Fibroblast of the aortic adventitia (primary cell): ENCODE measurements at regions not wholly inside any gene's neighbourhood (a gene's known extent, or its start where the extent isn't known, plus 50 kb on each side); places are given as distances from the start of the nearest gene placed in this dataset.

Experiments
- DNase-seq: peaks from one replicate; pipeline ENCODE4 v3.0.0-alpha.2; 2010; ENCODE audit warnings: low read depth
- H3K4me3 ChIP-seq: 2 replicates; pipeline ENCODE4 v1.5.1; 2011; ENCODE audit warnings: low read depth, mild to moderate bottlenecking, control low read depth, low read length, moderate library complexity
- CTCF ChIP-seq: IDR thresholded peaks from 2 replicates; pipeline ENCODE4 v1.5.1; 2011; ENCODE audit warnings: mild to moderate bottlenecking, low read length, control low read depth, inconsistent platforms; ENCODE audit not compliant: insufficient read depth

- DNase-seq, result no peak
- TF ChIP-seq CTCF, result no peak
- no peak overlapping the region for H3K4me3 ChIP-seq
Measured at GRCh38 chr6:45784250-45784649, 231.4 kb downstream of the CLIC5 start.

GRCh38 chr6:45783716-45784115 lies 231.9 kb downstream of the CLIC5 start:
- no peak for TF ChIP-seq CTCF
- no peak for DNase-seq
- no peak overlapping the region for H3K4me3 ChIP-seq

- DNase-seq, result no peak
- TF ChIP-seq CTCF, result no peak
- H3K4me3 ChIP-seq, result no peak overlapping the region
Measured at GRCh38 chr6:45781890-45782289, 233.8 kb downstream of the CLIC5 start.

GRCh38 chr6:45780523-45780922 lies 235.1 kb downstream of the CLIC5 start:
- no peak for TF ChIP-seq CTCF
- H3K4me3 ChIP-seq, result no peak overlapping the region
- no peak for DNase-seq

GRCh38 chr6:45775026-45775697 lies 240.5 kb downstream of the CLIC5 start:
- TF ChIP-seq CTCF, result no peak
- no peak overlapping the region for H3K4me3 ChIP-seq
- no peak for DNase-seq

GRCh38 chr6:45773906-45774305 lies 241.8 kb downstream of the CLIC5 start:
- no peak for TF ChIP-seq CTCF
- H3K4me3 ChIP-seq, result no peak overlapping the region
- no peak for DNase-seq
